Transverse colon (tissue), 4 donors: ENCODE measurements at regions not wholly inside any gene's neighbourhood (a gene's known extent, or its start where the extent isn't known, plus 50 kb on each side); places are given as distances from the start of the nearest gene placed in this dataset.

Experiments used
- DNase-seq: peaks from one replicate; pipeline ENCODE4 v3.0.0-alpha.2; 2019
- H3K27ac ChIP-seq, 4 donors: fragments of 200-600 bp; sonication (generic); 2 replicates each; pipeline ENCODE4 v1.5.1; 2016 to 2018; ENCODE audit warnings: inconsistent platforms in 4 of 4
- H3K27me3 ChIP-seq: fragments of 200-600 bp; sonication (generic); 2 replicates; pipeline ENCODE4 v1.5.1; 2017; ENCODE audit warnings: inconsistent platforms
- H3K36me3 ChIP-seq, 4 donors: fragments of 200-600 bp; sonication (generic); 2 replicates each; pipeline ENCODE4 v1.5.1; 2017 to 2019; ENCODE audit warnings: inconsistent platforms in 4 of 4
- H3K4me1 ChIP-seq, 4 donors: fragments of 200-600 bp; sonication (generic); 2 replicates each; pipeline ENCODE4 v1.5.1; 2017 to 2020; ENCODE audit warnings: inconsistent platforms in 4 of 4
- H3K4me3 ChIP-seq, 4 donors: fragments of 200-600 bp; sonication (generic); 1 replicate in 1 of 4; 2 replicates in 3 of 4; pipeline versions ENCODE4 v1.5.1 to v1.6.1; 2017 to 2019; ENCODE audit warnings: inconsistent platforms in 4 of 4
- H3K9me3 ChIP-seq, 2 donors: fragments of 200-600 bp; sonication (generic); 2 replicates each; pipeline ENCODE4 v1.5.1; 2017 to 2019; ENCODE audit warnings: inconsistent platforms in 2 of 2
- CTCF ChIP-seq, 5 experiments: fragments of 200-600 bp in 3 of 5; fragments of 450-650 bp in 2 of 5; sonication (generic) in 3 of 5; IDR thresholded peaks; 1 replicate in 2 of 5; 2 replicates in 3 of 5; pipeline ENCODE4 v1.5.1; 2016 to 2017; ENCODE audit warnings: antibody characterized with exemption in 5 of 5, inconsistent platforms in 3 of 5, mild to moderate bottlenecking in 2 of 5, moderate library complexity in 1 of 5
- EP300 ChIP-seq: sonication (generic); formaldehyde crosslinking; IDR thresholded peaks from one replicate; pipeline ENCODE4 v1.6.1; 2017; ENCODE audit warnings: antibody characterized with exemption, low read depth
- POLR2A ChIP-seq: fragments of 450-650 bp; IDR thresholded peaks from one replicate; pipeline ENCODE4 v1.6.1; 2016; ENCODE audit warnings: antibody characterized with exemption, mild to moderate bottlenecking, moderate library complexity
- POLR2AphosphoS5 ChIP-seq, 3 donors: sonication (generic); formaldehyde crosslinking; IDR thresholded peaks; one replicate each; pipeline ENCODE4 v1.6.1; 2016; ENCODE audit warnings: antibody characterized with exemption in 3 of 3
- WGBS, 2 donors: methylation state at CpG; one replicate each; pipeline ENCODE4 v1.1.5; 2018; ENCODE audit warnings: low coverage in 1 of 2; 5-methylcytosine and 5-hydroxymethylcytosine counted together
- in situ Hi-C, 4 donors: fragments of 200-750 bp; cut with MboI; loops; one replicate each; pipeline versions ENCODE4 v1.15.0 to v1.15.1; 2017; ENCODE audit warnings: low sequenced_read_pairs in 3 of 4, low pct_ligation_motif_present in 1 of 4, low pct_unique_long_range_greater_than_20kb in 1 of 4
- intact Hi-C: fragments of 100-400 bp; cut with DNase I; formaldehyde crosslinking; loops from one replicate; pipeline ENCODE4 v1.15.1; 2023; ENCODE audit warnings: low total_unique reads

GRCh38 chr10:30788307-30788706 lies 158.8 kb upstream of the LYZL2 start:
- Histone ChIP-seq H3K4me1 (peaks cover 0 to 27% (median 15%) of the 10 kb centered on the region in 4 donors), H3K4me3 (no peak overlapping the region), H3K36me3 (no peaks in the 10 kb centered on the region), H3K9me3 (no peaks in the 10 kb centered on the region), H3K27me3 (no peaks in the 10 kb centered on the region), H3K27ac (no peak overlapping the region)
- in situ Hi-C loops = loop anchor here (10.0 to 25.0 kb wide), 4 partner anchors 249 to 1024 kb away; partner anchors contain the start of gene ZNF438 (in 2 of the 4)
- intact Hi-C loops = loop anchor here (10.0 kb wide), 1 partner anchor 346 kb away; no protein-coding TSS in a partner anchor
- WGBS, 2 donors = 52 to 70% methylated on average over 2 to 3 of the region's 3 CpGs
- DNase-seq = no peak
- TF ChIP-seq EP300 (no peak), POLR2A (no peak), CTCF (IDR thresholded peaks at IDR 0.05) (no peak), POLR2AphosphoS5 (IDR thresholded peaks at IDR 0.05) (no peak)

GRCh38 chr10:30786906-30787305 lies 157.4 kb upstream of the LYZL2 start:
- Histone ChIP-seq H3K27ac (no peak overlapping the region), H3K36me3 (no peaks in the 10 kb centered on the region), H3K4me1 (peaks cover 8 to 41% (median 21%) of the 10 kb centered on the region in 4 donors), H3K9me3 (no peaks in the 10 kb centered on the region), H3K4me3 (no peak overlapping the region), H3K27me3 (no peaks in the 10 kb centered on the region)
- intact Hi-C loops (loop anchor here (10.0 kb wide), 1 partner anchor 348 kb away; no protein-coding TSS in a partner anchor), in situ Hi-C loops (loop anchor here (10.0 to 25.0 kb wide), 4 partner anchors 250 to 1025 kb away; partner anchors contain the start of gene ZNF438 (in 2 of the 4))
- 93% methylated on average over 2 of the region's 2 CpGs; no CpG with 5 or more reads in 1 of the 2 donors for WGBS, 2 donors
- no peak for TF ChIP-seq CTCF (IDR thresholded peaks at IDR 0.05)
- no peak for TF ChIP-seq POLR2A
- no peak for TF ChIP-seq EP300
- TF ChIP-seq POLR2AphosphoS5 (IDR thresholded peaks at IDR 0.05) = no peak
- no peak for DNase-seq

GRCh38 chr10:30786131-30786530 lies 156.6 kb upstream of the LYZL2 start:
- no peaks in the 10 kb centered on the region for H3K9me3 ChIP-seq
- no peak overlapping the region for H3K4me3 ChIP-seq
- H3K4me1 ChIP-seq = peaks cover 8 to 37% (median 21%) of the 10 kb centered on the region in 4 donors
- no peaks in the 10 kb centered on the region for H3K36me3 ChIP-seq
- H3K27ac ChIP-seq = peak overlapping the region; percentile 90 to 95 (median 92)
- no peaks in the 10 kb centered on the region for H3K27me3 ChIP-seq
- no peak for TF ChIP-seq EP300
- no peak for TF ChIP-seq POLR2A
- TF ChIP-seq CTCF (IDR thresholded peaks at IDR 0.05) = no peak
- DNase-seq = no peak
- intact Hi-C loops = loop anchor here (10.0 kb wide), 1 partner anchor 349 kb away; no protein-coding TSS in a partner anchor
- in situ Hi-C loops = loop anchor here (10.0 to 25.0 kb wide), 4 partner anchors 251 to 1026 kb away; partner anchors contain the start of gene ZNF438 (in 2 of the 4)

GRCh38 chr10:30784897-30785605 lies 155.5 kb upstream of the LYZL2 start:
- Histone ChIP-seq H3K27ac (peak overlapping the region; percentile 90 to 95 (median 92)), H3K9me3 (no peaks in the 10 kb centered on the region), H3K4me1 (peaks cover 8 to 32% (median 18%) of the 10 kb centered on the region in 4 donors), H3K4me3 (peak overlapping the region; percentile 57 to 67 (median 62)), H3K36me3 (no peaks in the 10 kb centered on the region), H3K27me3 (no peaks in the 10 kb centered on the region)
- in situ Hi-C loops = loop anchor here (10.0 to 25.0 kb wide), 4 partner anchors 252 to 1027 kb away; partner anchors contain the start of gene ZNF438 (in 2 of the 4)
- TF ChIP-seq EP300 (no peak), POLR2AphosphoS5 (IDR thresholded peaks at IDR 0.05) (peak; percentile 51 to 81 (median 71)), POLR2A (peak; percentile 56)
- 4% methylated on average over 55 of the region's 63 CpGs; no CpG with 5 or more reads in 1 of the 2 donors for WGBS, 2 donors
- DNase-seq = peak; percentile 68
- intact Hi-C loops = loop anchor here (2.0 to 10.0 kb wide), 3 partner anchors 247 to 536 kb away; partner anchors contain the start of gene ZNF438
